PFSK-1 (cell line): ENCODE measurements at regions not wholly inside any gene's neighbourhood (a gene's known extent, or its start where the extent isn't known, plus 50 kb on each side); places are given as distances from the start of the nearest gene placed in this dataset.

Experiments used
- POLR2AphosphoS5 ChIP-seq: IDR thresholded peaks from 2 replicates; pipeline ENCODE4 v1.6.1; 2012; ENCODE audit warnings: low read depth, mild to moderate bottlenecking, control low read depth, low read length, moderate library complexity
- REST ChIP-seq, 2 experiments: IDR thresholded peaks; 2 replicates each; pipeline versions ENCODE4 v1.6.1 to v1.8.0; 2011 to 2012; ENCODE audit warnings: low read depth in 2 of 2, low read length in 2 of 2, control low read depth in 1 of 2, inconsistent platforms in 1 of 2, mild to moderate bottlenecking in 1 of 2, moderate library complexity in 1 of 2; ENCODE audit not compliant: insufficient read depth in 1 of 2
- SIN3A ChIP-seq: IDR thresholded peaks from 2 replicates; pipeline ENCODE4 v1.6.1; 2012; ENCODE audit warnings: mild to moderate bottlenecking, low read length, moderate library complexity, borderline replicate concordance; ENCODE audit not compliant: insufficient read depth

GRCh38 chr6:165794179-165794601 lies 131.1 kb upstream of the PDE10A start:
- TF ChIP-seq POLR2AphosphoS5 (no peak), SIN3A (no peak), REST (IDR thresholded peaks at IDR 0.05; ENCODE audit: insufficient read depth in 1 of 2, low read depth in 2 of 2, low read length in 2 of 2) (no peak)
